ENCODE measurements at regions not wholly inside any gene's neighbourhood (a gene's known extent, or its start where the extent isn't known, plus 50 kb on each side); places are given as distances from the start of the nearest gene placed in this dataset.

DNA sequence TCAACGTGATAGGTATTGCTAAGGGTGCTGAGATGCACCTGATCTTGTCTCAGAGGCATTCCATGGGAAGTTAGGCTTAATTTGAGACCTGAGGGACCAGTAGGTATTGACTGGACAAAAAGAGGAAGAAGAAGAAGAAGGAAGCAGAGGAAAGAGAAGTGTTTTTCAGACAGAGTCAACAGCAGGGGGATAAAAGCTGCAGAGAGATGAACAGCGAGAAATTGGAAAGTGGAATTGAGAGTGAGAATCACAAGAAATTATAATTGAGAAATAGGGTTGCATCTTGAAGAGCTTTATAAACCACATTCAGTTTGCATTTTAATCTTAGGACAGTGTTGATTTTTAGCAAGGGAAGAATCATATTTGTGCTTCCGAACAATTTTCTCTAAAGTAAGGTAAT is 254.0 kb downstream of the CD83 start:
- peaks cover 33% of the 10 kb centered on the region for H3K27me3 Mint-ChIP-seq (ENCODE audit: unreplicated experiment)
- no peak overlapping the region for H3K27ac Mint-ChIP-seq (ENCODE audit: unreplicated experiment)
- H3K4me3 Mint-ChIP-seq (ENCODE audit: unreplicated experiment) = no peak overlapping the region
- peaks cover 5% of the 10 kb centered on the region for H3K9me3 Mint-ChIP-seq (ENCODE audit: unreplicated experiment)
- no peak for DNase-seq (ENCODE audit: extremely low spot score, unreplicated experiment)
- H3K36me3 Mint-ChIP-seq (ENCODE audit: unreplicated experiment) = no peaks in the 10 kb centered on the region
- no peaks in the 10 kb centered on the region for H3K4me1 Mint-ChIP-seq (ENCODE audit: unreplicated experiment)
- TF ChIP-seq CTCF (IDR thresholded peaks at IDR 0.05) = no peak

DNA sequence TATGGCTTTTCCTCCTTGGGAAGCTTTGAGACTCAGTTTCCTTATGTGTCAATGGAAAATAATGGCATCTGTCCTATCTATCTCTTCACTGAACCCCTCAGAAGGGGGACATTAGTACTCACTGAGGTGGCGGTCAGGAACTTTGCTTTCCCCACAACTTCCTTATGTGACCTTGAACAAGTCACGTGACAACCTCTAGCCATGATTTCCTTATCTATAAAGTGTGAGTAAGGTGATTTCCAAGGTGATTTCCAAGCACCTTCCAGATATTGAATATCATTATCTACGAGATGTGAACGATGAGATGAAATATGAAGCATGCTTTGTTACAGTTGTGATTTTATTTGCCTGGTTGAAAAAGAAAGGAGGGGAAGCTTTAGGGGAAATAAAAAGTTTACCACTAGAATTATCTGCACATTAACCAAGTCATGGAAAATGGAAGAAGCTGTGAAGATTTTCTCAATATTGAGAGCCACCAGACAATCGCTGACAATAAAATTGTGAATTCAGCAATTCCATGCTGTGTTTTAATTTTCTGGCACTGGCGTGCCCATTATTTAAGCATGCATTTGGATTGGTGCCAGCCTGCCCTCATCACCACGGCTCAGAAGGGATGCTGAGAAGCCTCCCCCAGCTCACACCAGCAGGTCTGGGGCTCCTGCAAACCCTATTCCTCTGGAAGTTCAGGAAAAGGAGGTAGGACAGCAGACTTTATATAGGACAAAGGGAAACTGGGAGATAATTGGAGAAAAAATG is 255.3 kb downstream of the CD83 start:
- H3K9me3 Mint-ChIP-seq (ENCODE audit: unreplicated experiment) = peaks cover 5% of the 10 kb centered on the region
- no peak for TF ChIP-seq CTCF (IDR thresholded peaks at IDR 0.05)
- H3K27me3 Mint-ChIP-seq (ENCODE audit: unreplicated experiment) = peaks cover 44% of the 10 kb centered on the region
- no peak overlapping the region for H3K4me3 Mint-ChIP-seq (ENCODE audit: unreplicated experiment)
- no peak for DNase-seq (ENCODE audit: extremely low spot score, unreplicated experiment)
- no peaks in the 10 kb centered on the region for H3K4me1 Mint-ChIP-seq (ENCODE audit: unreplicated experiment)
- H3K27ac Mint-ChIP-seq (ENCODE audit: unreplicated experiment) = no peak overlapping the region
- no peaks in the 10 kb centered on the region for H3K36me3 Mint-ChIP-seq (ENCODE audit: unreplicated experiment)

DNA sequence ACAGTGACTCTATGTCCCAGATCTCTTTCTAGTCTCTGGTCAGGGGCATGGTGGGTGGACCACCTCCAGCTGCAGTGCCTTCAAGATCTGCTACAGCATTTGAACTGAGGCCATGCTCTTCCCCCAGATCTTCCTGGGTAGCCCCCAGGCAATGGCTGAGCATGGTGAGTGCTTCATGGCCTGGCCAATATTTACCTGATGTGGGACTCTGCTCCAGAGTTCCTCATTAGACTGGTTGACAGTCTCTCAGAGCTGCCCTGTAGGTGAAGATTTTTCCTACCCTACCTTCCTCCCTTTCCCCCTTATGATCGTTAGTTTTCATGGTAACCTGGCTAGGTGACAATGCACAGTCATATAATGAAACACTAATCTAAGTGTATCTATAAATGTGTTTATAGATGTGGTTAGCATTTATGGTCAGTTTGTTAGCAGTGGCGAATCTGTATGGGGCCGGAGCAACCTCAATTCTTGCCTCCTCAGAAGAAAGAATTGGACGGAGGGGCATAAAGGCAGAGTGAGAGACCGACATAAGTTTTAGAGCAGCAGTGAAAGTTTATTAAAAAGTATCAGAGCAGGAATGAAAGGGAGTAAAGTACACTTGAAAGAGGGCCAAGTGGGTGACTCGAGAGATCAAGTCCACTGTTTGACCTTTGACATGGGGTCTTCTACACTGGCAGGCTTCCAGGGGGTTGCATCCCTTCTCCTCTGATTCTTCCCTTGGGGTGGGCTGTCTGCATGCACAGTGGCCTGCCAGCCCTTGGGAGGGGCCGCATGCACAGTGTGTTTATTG is 256.3 kb downstream of the CD83 start:
- TF ChIP-seq CTCF (IDR thresholded peaks at IDR 0.05) = no peak
- no peak for DNase-seq (ENCODE audit: extremely low spot score, unreplicated experiment)
- Mint-ChIP-seq H3K36me3 (ENCODE audit: unreplicated experiment) (no peaks in the 10 kb centered on the region), H3K27me3 (ENCODE audit: unreplicated experiment) (peaks cover 53% of the 10 kb centered on the region), H3K4me3 (ENCODE audit: unreplicated experiment) (no peak overlapping the region), H3K9me3 (ENCODE audit: unreplicated experiment) (peaks cover 5% of the 10 kb centered on the region), H3K27ac (ENCODE audit: unreplicated experiment) (no peak overlapping the region), H3K4me1 (ENCODE audit: unreplicated experiment) (no peaks in the 10 kb centered on the region)

DNA sequence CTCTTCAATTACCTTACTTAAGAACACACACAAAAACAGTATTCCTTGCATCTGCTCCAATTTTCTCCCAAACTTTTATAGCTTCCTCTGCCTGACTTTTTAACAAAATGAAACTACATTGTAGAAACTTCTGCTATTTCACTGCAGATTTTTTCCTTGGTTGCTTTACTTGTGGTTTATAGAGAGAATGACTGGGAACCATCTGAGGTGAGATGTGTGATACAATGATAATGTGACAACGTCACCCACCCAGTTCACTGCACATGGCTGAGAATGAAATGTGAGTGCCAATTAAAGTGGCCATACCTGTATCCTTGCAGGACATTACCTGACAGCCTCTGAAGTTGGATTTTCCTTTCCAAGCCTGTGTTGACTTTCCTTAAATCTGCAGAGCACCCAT is 258.4 kb downstream of the CD83 start:
- no peak for TF ChIP-seq CTCF (IDR thresholded peaks at IDR 0.05)
- Mint-ChIP-seq H3K36me3 (ENCODE audit: unreplicated experiment) (no peaks in the 10 kb centered on the region), H3K27ac (ENCODE audit: unreplicated experiment) (no peak overlapping the region)

GRCh38 chr6:14379568-14379967 is 262.0 kb downstream of the CD83 start:
- H3K27ac Mint-ChIP-seq (ENCODE audit: unreplicated experiment) = no peak overlapping the region
- TF ChIP-seq CTCF (IDR thresholded peaks at IDR 0.05) = no peak
- H3K27me3 Mint-ChIP-seq (ENCODE audit: unreplicated experiment) = peaks cover 86% of the 10 kb centered on the region
- no peak overlapping the region for H3K4me3 Mint-ChIP-seq (ENCODE audit: unreplicated experiment)
- no peak for DNase-seq (ENCODE audit: extremely low spot score, unreplicated experiment)
- H3K36me3 Mint-ChIP-seq (ENCODE audit: unreplicated experiment) = no peaks in the 10 kb centered on the region
- no peaks in the 10 kb centered on the region for H3K4me1 Mint-ChIP-seq (ENCODE audit: unreplicated experiment)
- H3K9me3 Mint-ChIP-seq (ENCODE audit: unreplicated experiment) = no peaks in the 10 kb centered on the region

More for the DNA sequence above, 258.4 kb downstream of the CD83 start:
- Mint-ChIP-seq H3K27me3 (ENCODE audit: unreplicated experiment) (peaks cover 69% of the 10 kb centered on the region), H3K4me1 (ENCODE audit: unreplicated experiment) (no peaks in the 10 kb centered on the region), H3K9me3 (ENCODE audit: unreplicated experiment) (peaks cover 5% of the 10 kb centered on the region), H3K4me3 (ENCODE audit: unreplicated experiment) (no peak overlapping the region)
- no peak for DNase-seq (ENCODE audit: extremely low spot score, unreplicated experiment)

All from osteocyte (in vitro differentiated cells).